Keratinocyte (primary cell): ENCODE measurements at regions not wholly inside any gene's neighbourhood (a gene's known extent, or its start where the extent isn't known, plus 50 kb on each side); places are given as distances from the start of the nearest gene placed in this dataset.
"Not testable (repeated sequence)": the region's sequence is repeated elsewhere in the genome, so short reads cannot be mapped to it uniquely, and the experiment has no call there.

Experiments used
- EZH2 ChIP-seq: IDR thresholded peaks from one replicate; pipeline ENCODE4 v1.6.1; 2012; ENCODE audit warnings: inconsistent platforms, mild to moderate bottlenecking, low read length, moderate library complexity
- TF ChIP-seq, protein P1 (sequence below), 3 experiments: IDR thresholded peaks in 1 of 3; conservative IDR thresholded peaks in 1 of 3; optimal IDR thresholded peaks in 1 of 3; 2 replicates in 2 of 3; 3 replicates in 1 of 3; pipeline versions ENCODE3 to v1.5.1; 2011; ENCODE audit warnings: low read length in 3 of 3, mild to moderate bottlenecking in 3 of 3, moderate library complexity in 2 of 3, control low read depth in 1 of 3, inconsistent platforms in 1 of 3; ENCODE audit not compliant: insufficient read depth in 2 of 3; ENCODE audit errors: extremely low read depth in 1 of 3

DNA sequence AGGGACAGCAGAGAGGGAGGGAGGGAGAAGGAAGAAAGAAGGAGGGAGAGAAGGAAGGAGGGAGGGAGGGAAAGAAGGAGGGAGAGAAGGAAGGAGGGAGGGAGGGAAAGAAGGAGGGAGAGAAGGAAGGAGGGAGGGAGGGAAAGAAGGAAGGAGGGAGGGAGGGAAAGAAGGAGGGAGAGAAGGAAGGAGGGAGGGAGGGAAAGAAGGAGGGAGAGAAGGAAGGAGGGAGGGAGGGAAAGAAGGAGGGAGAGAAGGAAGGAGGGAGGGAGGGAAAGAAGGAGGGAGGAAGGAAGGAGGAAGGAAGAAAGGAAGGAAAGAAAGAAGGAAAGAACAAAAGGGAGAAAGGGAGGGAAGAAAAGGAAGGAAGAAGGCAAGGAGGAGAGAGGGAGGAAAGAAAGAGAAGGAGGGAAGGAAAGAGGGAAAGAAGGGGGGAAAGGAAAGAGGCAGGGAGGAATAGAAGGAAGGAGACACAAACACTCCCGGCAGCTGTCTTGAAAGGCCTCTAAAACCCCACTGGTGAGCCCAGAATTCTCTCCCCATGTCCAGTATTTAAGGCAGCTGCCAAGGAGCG, 153.0 kb downstream of the TFAP2C start:
- not testable (repeated sequence) for TF ChIP-seq EZH2
- TF ChIP-seq, protein P1, sequence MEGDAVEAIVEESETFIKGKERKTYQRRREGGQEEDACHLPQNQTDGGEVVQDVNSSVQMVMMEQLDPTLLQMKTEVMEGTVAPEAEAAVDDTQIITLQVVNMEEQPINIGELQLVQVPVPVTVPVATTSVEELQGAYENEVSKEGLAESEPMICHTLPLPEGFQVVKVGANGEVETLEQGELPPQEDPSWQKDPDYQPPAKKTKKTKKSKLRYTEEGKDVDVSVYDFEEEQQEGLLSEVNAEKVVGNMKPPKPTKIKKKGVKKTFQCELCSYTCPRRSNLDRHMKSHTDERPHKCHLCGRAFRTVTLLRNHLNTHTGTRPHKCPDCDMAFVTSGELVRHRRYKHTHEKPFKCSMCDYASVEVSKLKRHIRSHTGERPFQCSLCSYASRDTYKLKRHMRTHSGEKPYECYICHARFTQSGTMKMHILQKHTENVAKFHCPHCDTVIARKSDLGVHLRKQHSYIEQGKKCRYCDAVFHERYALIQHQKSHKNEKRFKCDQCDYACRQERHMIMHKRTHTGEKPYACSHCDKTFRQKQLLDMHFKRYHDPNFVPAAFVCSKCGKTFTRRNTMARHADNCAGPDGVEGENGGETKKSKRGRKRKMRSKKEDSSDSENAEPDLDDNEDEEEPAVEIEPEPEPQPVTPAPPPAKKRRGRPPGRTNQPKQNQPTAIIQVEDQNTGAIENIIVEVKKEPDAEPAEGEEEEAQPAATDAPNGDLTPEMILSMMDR (optimal IDR thresholded peaks at IDR 0.05 in 1 of 3, IDR thresholded peaks at IDR 0.05 in 1 of 3, conservative IDR thresholded peaks at IDR 0.05 in 1 of 3; ENCODE audit: extremely low read depth in 1 of 3, insufficient read depth in 2 of 3, low read length in 3 of 3), result not testable (repeated sequence)
